ENCODE measurements at regions not wholly inside any gene's neighbourhood (a gene's known extent, or its start where the extent isn't known, plus 50 kb on each side); places are given as distances from the start of the nearest gene placed in this dataset.

DNA sequence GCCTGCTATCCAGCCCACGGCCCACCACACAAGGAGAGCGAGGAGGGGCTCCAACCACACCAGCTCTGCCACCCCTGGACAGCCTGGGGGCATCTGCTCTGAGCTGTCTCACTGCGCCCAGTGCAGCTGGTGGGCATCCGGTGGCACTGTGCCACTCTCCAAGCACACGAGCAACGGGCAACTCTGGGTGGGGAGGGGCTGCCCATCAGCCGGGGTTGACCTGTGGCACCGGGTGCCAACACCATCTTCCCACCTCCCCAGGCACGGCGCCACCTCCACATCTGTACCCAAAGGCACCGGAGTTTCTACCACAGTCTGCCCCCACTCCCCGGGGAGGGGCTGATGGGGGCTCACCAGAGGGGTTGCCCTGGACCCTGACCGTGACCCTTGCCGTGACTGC, 241.8 kb downstream of the RBFOX3 start:
- Histone ChIP-seq H3K4me3 (ENCODE audit: low read length) (no peak overlapping the region), H3K27ac (ENCODE audit: low read length) (no peak overlapping the region), H3K9me3 (ENCODE audit: control insufficient read depth, low read depth, low read length) (no peaks in the 10 kb centered on the region), H3K27me3 (ENCODE audit: control insufficient read depth, insufficient read depth, low read length) (peaks cover 36% of the 10 kb centered on the region), H3K36me3 (ENCODE audit: control insufficient read depth, insufficient read depth, low read length) (no peaks in the 10 kb centered on the region), H3K4me1 (ENCODE audit: control insufficient read depth, insufficient read depth, low read length) (peaks cover 7% of the 10 kb centered on the region)
- DNase-seq, result no peak
- WGBS (ENCODE audit: insufficient coverage, low lambda C conversion rate), result no CpG with 5 or more reads among the region's 14 CpGs

GRCh38 chr17:79368521-79368920, 242.3 kb downstream of the RBFOX3 start:
- Histone ChIP-seq H3K27me3 (ENCODE audit: control insufficient read depth, insufficient read depth, low read length) (peaks cover 36% of the 10 kb centered on the region), H3K4me1 (ENCODE audit: control insufficient read depth, insufficient read depth, low read length) (peaks cover 7% of the 10 kb centered on the region), H3K4me3 (ENCODE audit: low read length) (no peak overlapping the region), H3K36me3 (ENCODE audit: control insufficient read depth, insufficient read depth, low read length) (no peaks in the 10 kb centered on the region), H3K27ac (ENCODE audit: low read length) (no peak overlapping the region), H3K9me3 (ENCODE audit: control insufficient read depth, low read depth, low read length) (no peaks in the 10 kb centered on the region)
- WGBS (ENCODE audit: insufficient coverage, low lambda C conversion rate), result no CpG with 5 or more reads among the region's 9 CpGs
- no peak for DNase-seq

DNA sequence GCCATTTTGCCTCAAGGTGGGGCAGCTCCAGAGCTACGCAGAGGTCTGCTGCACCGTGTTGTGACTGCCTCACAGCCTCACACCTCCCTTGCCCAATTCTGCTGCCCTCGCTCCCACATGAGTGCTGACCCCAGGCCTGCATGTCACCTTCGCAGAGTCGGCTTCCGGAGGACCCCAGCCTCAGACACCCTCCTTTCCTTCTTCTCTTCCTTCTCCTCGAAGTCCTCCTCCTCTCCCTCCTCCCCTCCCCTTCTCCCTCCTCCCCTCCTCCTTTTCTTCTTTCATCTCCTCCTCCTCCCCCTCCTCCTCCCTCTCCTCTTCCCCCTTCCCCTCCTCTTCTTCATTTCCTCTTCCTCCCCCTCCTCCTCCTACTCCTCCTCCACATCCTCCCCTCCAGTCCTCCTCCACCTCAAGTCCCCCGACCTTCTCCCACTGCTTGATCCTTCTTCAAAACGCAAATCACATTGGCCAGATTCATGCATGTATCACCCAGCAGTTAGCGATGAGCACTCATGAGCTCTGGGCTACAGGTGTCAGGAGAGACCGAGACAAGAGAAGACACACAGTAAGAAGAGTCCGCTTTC, 243.8 kb downstream of the RBFOX3 start:
- no peaks in the 10 kb centered on the region for H3K9me3 ChIP-seq (ENCODE audit: control insufficient read depth, low read depth, low read length)
- H3K27ac ChIP-seq (ENCODE audit: low read length), result no peak overlapping the region
- H3K4me3 ChIP-seq (ENCODE audit: low read length), result no peak overlapping the region
- WGBS (ENCODE audit: insufficient coverage, low lambda C conversion rate), result 70% methylated on average over 2 of the region's 12 CpGs
- H3K36me3 ChIP-seq (ENCODE audit: control insufficient read depth, insufficient read depth, low read length), result no peaks in the 10 kb centered on the region
- DNase-seq, result no peak
- H3K4me1 ChIP-seq (ENCODE audit: control insufficient read depth, insufficient read depth, low read length), result no peaks in the 10 kb centered on the region
- H3K27me3 ChIP-seq (ENCODE audit: control insufficient read depth, insufficient read depth, low read length), result peaks cover 42% of the 10 kb centered on the region

DNA sequence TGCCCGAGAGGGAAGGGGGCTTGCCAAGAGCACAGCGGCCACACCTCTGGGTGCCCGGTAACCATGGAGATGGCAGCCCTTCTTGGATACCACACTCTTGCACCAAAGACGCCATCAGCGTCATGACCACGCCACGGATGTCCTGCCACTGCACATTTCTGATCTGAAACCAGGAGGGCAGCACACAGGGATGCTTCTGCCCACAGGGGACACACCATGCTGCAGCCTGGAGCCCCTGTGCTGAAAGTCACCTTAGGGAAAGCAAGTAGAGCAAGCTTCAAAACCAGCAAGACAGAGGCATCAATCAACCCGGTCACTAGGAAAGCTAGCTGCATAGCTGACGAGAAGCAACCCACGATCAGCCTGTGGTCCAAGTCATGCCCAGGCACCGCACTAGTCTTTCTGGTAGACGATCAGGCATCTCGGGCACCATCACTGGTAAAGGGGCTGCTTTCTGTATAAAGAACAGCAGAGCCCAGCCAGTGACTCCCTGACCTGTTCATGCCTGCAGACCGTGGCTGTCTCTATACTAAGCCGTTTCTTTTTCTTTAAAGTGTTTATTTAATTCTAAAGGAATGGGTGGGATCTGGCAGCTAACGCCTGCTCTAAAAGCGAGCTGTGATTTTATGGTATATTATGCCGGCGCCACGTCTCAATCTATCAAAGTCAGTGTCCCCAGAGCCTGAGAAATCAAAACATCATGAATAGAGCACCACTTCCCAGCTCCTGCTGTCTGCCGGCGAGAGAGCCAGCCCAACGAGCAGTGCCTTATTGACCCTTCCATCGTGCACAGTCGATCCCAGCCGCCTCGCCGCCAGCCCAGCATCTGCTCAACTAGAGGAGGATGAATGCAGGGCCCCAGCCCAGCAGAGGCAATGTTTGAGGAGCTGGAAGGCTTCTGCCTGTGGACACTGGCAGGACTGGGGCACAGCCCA, 244.7 kb downstream of the RBFOX3 start:
- Histone ChIP-seq H3K4me3 (ENCODE audit: low read length) (no peak overlapping the region), H3K36me3 (ENCODE audit: control insufficient read depth, insufficient read depth, low read length) (no peaks in the 10 kb centered on the region), H3K9me3 (ENCODE audit: control insufficient read depth, low read depth, low read length) (no peaks in the 10 kb centered on the region), H3K4me1 (ENCODE audit: control insufficient read depth, insufficient read depth, low read length) (no peaks in the 10 kb centered on the region), H3K27me3 (ENCODE audit: control insufficient read depth, insufficient read depth, low read length) (peaks cover 48% of the 10 kb centered on the region), H3K27ac (ENCODE audit: low read length) (no peak overlapping the region)
- no peak for DNase-seq
- WGBS (ENCODE audit: insufficient coverage, low lambda C conversion rate), result 62% methylated on average over 3 of the region's 28 CpGs

DNA sequence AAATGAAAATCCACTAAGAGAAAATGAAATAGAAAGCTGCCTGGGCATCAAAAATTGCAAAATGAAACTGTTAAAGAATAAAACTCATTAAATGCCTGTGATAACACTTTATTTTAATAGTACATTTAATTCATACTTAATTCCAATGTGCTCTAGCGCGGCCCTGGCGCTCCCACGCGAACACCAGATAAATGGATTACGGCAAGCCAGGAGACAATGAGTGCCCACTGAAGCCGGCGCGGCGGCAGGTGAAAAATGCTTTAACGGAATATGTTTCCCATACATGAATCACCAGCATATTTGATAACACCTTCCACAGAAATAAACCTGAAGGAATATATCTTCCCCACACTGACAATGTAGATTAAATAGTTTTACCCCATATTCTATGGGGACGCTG, 245.5 kb downstream of the RBFOX3 start:
- Histone ChIP-seq H3K9me3 (ENCODE audit: control insufficient read depth, low read depth, low read length) (no peaks in the 10 kb centered on the region), H3K4me3 (ENCODE audit: low read length) (no peak overlapping the region), H3K36me3 (ENCODE audit: control insufficient read depth, insufficient read depth, low read length) (no peaks in the 10 kb centered on the region), H3K27ac (ENCODE audit: low read length) (no peak overlapping the region), H3K4me1 (ENCODE audit: control insufficient read depth, insufficient read depth, low read length) (no peaks in the 10 kb centered on the region), H3K27me3 (ENCODE audit: control insufficient read depth, insufficient read depth, low read length) (peaks cover 51% of the 10 kb centered on the region)
- WGBS (ENCODE audit: insufficient coverage, low lambda C conversion rate), result no CpG with 5 or more reads among the region's 12 CpGs
- DNase-seq, result no peak

- H3K36me3 ChIP-seq (ENCODE audit: control insufficient read depth, insufficient read depth, low read length), result no peaks in the 10 kb centered on the region
- H3K27ac ChIP-seq (ENCODE audit: low read length), result no peak overlapping the region
- H3K4me3 ChIP-seq (ENCODE audit: low read length), result no peak overlapping the region
- no peak for DNase-seq
- no peaks in the 10 kb centered on the region for H3K9me3 ChIP-seq (ENCODE audit: control insufficient read depth, low read depth, low read length)
- WGBS (ENCODE audit: insufficient coverage, low lambda C conversion rate), result 80% methylated on average over 1 of the region's 14 CpGs
- no peaks in the 10 kb centered on the region for H3K4me1 ChIP-seq (ENCODE audit: control insufficient read depth, insufficient read depth, low read length)
- H3K27me3 ChIP-seq (ENCODE audit: control insufficient read depth, insufficient read depth, low read length), result peaks cover 52% of the 10 kb centered on the region
Observed at GRCh38 chr17:79364315-79365094, 246.3 kb downstream of the RBFOX3 start.

- peaks cover 57% of the 10 kb centered on the region for H3K27me3 ChIP-seq (ENCODE audit: control insufficient read depth, insufficient read depth, low read length)
Observed at GRCh38 chr17:79363552-79364275, 247.1 kb downstream of the RBFOX3 start.

DNA sequence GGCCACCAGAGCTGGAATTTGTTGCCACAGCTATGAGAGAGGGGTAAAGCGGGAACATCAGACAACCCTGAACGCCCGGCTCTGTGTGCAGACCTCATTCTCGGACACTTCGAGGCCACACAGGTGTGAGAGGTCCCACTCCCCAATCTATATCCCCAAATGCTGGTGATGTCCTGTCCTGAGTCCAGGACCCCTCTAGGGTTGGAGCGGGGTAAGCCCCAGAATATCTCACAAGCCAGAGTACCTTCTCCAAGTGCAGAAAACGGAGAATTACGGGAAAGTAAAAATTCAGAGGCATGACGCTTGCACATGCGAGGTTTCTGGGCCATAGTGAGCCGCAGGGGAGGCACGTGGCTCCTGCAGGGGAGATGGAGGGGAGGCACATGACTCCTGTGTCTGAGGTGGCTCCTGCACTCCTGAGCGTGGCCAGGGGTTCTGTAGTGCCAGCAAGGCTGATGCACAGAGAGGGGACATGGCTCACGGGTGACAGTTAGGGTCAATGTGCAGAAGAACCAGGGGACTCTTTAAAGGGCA, 248.0 kb downstream of the RBFOX3 start:
- Histone ChIP-seq H3K27me3 (ENCODE audit: control insufficient read depth, insufficient read depth, low read length) (peaks cover 51% of the 10 kb centered on the region), H3K4me3 (ENCODE audit: low read length) (no peak overlapping the region), H3K36me3 (ENCODE audit: control insufficient read depth, insufficient read depth, low read length) (no peaks in the 10 kb centered on the region), H3K27ac (ENCODE audit: low read length) (no peak overlapping the region), H3K4me1 (ENCODE audit: control insufficient read depth, insufficient read depth, low read length) (no peaks in the 10 kb centered on the region), H3K9me3 (ENCODE audit: control insufficient read depth, low read depth, low read length) (no peaks in the 10 kb centered on the region)
- no CpG with 5 or more reads among the region's 14 CpGs for WGBS (ENCODE audit: insufficient coverage, low lambda C conversion rate)
- DNase-seq, result no peak

More at GRCh38 chr17:79363552-79364275, 247.1 kb downstream of the RBFOX3 start:
- WGBS (ENCODE audit: insufficient coverage, low lambda C conversion rate), result no CpG with 5 or more reads among the region's 16 CpGs
- Histone ChIP-seq H3K27ac (ENCODE audit: low read length) (no peak overlapping the region), H3K4me3 (ENCODE audit: low read length) (no peak overlapping the region), H3K36me3 (ENCODE audit: control insufficient read depth, insufficient read depth, low read length) (no peaks in the 10 kb centered on the region), H3K9me3 (ENCODE audit: control insufficient read depth, low read depth, low read length) (no peaks in the 10 kb centered on the region), H3K4me1 (ENCODE audit: control insufficient read depth, insufficient read depth, low read length) (no peaks in the 10 kb centered on the region)
- DNase-seq, result no peak

GRCh38 chr17:79361873-79362771, 248.7 kb downstream of the RBFOX3 start:
- no peaks in the 10 kb centered on the region for H3K9me3 ChIP-seq (ENCODE audit: control insufficient read depth, low read depth, low read length)
- H3K4me1 ChIP-seq (ENCODE audit: control insufficient read depth, insufficient read depth, low read length), result no peaks in the 10 kb centered on the region
- DNase-seq, result no peak
- H3K27me3 ChIP-seq (ENCODE audit: control insufficient read depth, insufficient read depth, low read length), result peaks cover 49% of the 10 kb centered on the region
- H3K4me3 ChIP-seq (ENCODE audit: low read length), result no peak overlapping the region
- no peaks in the 10 kb centered on the region for H3K36me3 ChIP-seq (ENCODE audit: control insufficient read depth, insufficient read depth, low read length)
- H3K27ac ChIP-seq (ENCODE audit: low read length), result no peak overlapping the region
- no CpG with 5 or more reads among the region's 29 CpGs for whole genome bisulfite sequencing (ENCODE audit: insufficient coverage, low lambda C conversion rate)
